ENCODE measurements at regions not wholly inside any gene's neighbourhood (a gene's known extent, or its start where the extent isn't known, plus 50 kb on each side); places are given as distances from the start of the nearest gene placed in this dataset.

GRCh38 chr7:156344595-156344994, 296.0 kb upstream of the RNF32 start:
- no peak for DNase-seq (ENCODE audit: low read depth in 1 of 2, low spot score in 1 of 2)
- no peak overlapping the region for H3K4me3 ChIP-seq (replicated peaks; ENCODE audit: insufficient read depth, low read length)
- H3K27me3 ChIP-seq (ENCODE audit: insufficient read depth, poor library complexity, severe bottlenecking), result no peaks in the 10 kb centered on the region
- TF ChIP-seq GABPA (IDR thresholded peaks at IDR 0.05; ENCODE audit: low read depth), result no peak
- no peak for TF ChIP-seq CTCF (IDR thresholded peaks at IDR 0.05; ENCODE audit: insufficient read depth, low read length)
- no peak for TF ChIP-seq SPI1 (IDR thresholded peaks at IDR 0.05; ENCODE audit: borderline replicate concordance, low read depth)
- TF ChIP-seq POLR2AphosphoS5 (IDR thresholded peaks at IDR 0.05; ENCODE audit: low read depth), result no peak
- TF ChIP-seq REST (IDR thresholded peaks at IDR 0.05; ENCODE audit: insufficient replicate concordance, low read depth), result no peak
- H3K27ac ChIP-seq (replicated peaks), result no peak overlapping the region

- H3K27ac ChIP-seq (replicated peaks), result no peak overlapping the region
- no peaks in the 10 kb centered on the region for H3K27me3 ChIP-seq (ENCODE audit: insufficient read depth, poor library complexity, severe bottlenecking)
- no peak overlapping the region for H3K4me3 ChIP-seq (replicated peaks; ENCODE audit: insufficient read depth, low read length)
- TF ChIP-seq GABPA (IDR thresholded peaks at IDR 0.05; ENCODE audit: low read depth) (no peak), SPI1 (IDR thresholded peaks at IDR 0.05; ENCODE audit: borderline replicate concordance, low read depth) (no peak), REST (IDR thresholded peaks at IDR 0.05; ENCODE audit: insufficient replicate concordance, low read depth) (no peak)
- DNase-seq (ENCODE audit: low read depth in 1 of 2, low spot score in 1 of 2), result no peak
Measured at GRCh38 chr7:156334636-156335035, 305.9 kb upstream of the RNF32 start.

- Histone ChIP-seq H3K27ac (replicated peaks) (no peak overlapping the region), H3K4me3 (replicated peaks; ENCODE audit: insufficient read depth, low read length) (no peak overlapping the region), H3K27me3 (ENCODE audit: insufficient read depth, poor library complexity, severe bottlenecking) (no peaks in the 10 kb centered on the region)
- no peak for DNase-seq (ENCODE audit: low read depth in 1 of 2, low spot score in 1 of 2)
- TF ChIP-seq POLR2AphosphoS5 (IDR thresholded peaks at IDR 0.05; ENCODE audit: low read depth) (no peak), SPI1 (IDR thresholded peaks at IDR 0.05; ENCODE audit: borderline replicate concordance, low read depth) (no peak), REST (IDR thresholded peaks at IDR 0.05; ENCODE audit: insufficient replicate concordance, low read depth) (no peak), CTCF (IDR thresholded peaks at IDR 0.05; ENCODE audit: insufficient read depth, low read length) (no peak), GABPA (IDR thresholded peaks at IDR 0.05; ENCODE audit: low read depth) (no peak)
Measured at GRCh38 chr7:156327916-156328315, 312.7 kb upstream of the RNF32 start.

- Histone ChIP-seq H3K27me3 (ENCODE audit: insufficient read depth, poor library complexity, severe bottlenecking) (no peaks in the 10 kb centered on the region), H3K4me3 (replicated peaks; ENCODE audit: insufficient read depth, low read length) (no peak overlapping the region), H3K27ac (replicated peaks) (no peak overlapping the region)
- no peak for TF ChIP-seq GABPA (IDR thresholded peaks at IDR 0.05; ENCODE audit: low read depth)
- no peak for TF ChIP-seq SPI1 (IDR thresholded peaks at IDR 0.05; ENCODE audit: borderline replicate concordance, low read depth)
- no peak for TF ChIP-seq CTCF (IDR thresholded peaks at IDR 0.05; ENCODE audit: insufficient read depth, low read length)
- TF ChIP-seq REST (IDR thresholded peaks at IDR 0.05; ENCODE audit: insufficient replicate concordance, low read depth), result no peak
- no peak for TF ChIP-seq POLR2AphosphoS5 (IDR thresholded peaks at IDR 0.05; ENCODE audit: low read depth)
- no peak for DNase-seq (ENCODE audit: low read depth in 1 of 2, low spot score in 1 of 2)
Measured at GRCh38 chr7:156327474-156327873, 313.1 kb upstream of the RNF32 start.
